ENCODE measurements at regions not wholly inside any gene's neighbourhood (a gene's known extent, or its start where the extent isn't known, plus 50 kb on each side); places are given as distances from the start of the nearest gene placed in this dataset.
"Not testable (repeated sequence)": the region's sequence is repeated elsewhere in the genome, so short reads cannot be mapped to it uniquely, and the experiment has no call there.

GRCh38 chr9:64813072-64813471, 471.9 kb downstream of the FOXD4L5 start:
- not testable (repeated sequence) for H3K27me3 ChIP-seq (ENCODE audit: insufficient read depth, low read length, poor library complexity); H4K20me1 ChIP-seq (ENCODE audit: insufficient read depth, low read length); DNase-seq; H3K36me3 ChIP-seq (ENCODE audit: insufficient read depth, low read length); H3K4me1 ChIP-seq (ENCODE audit: insufficient read depth, low read length); H3K79me2 ChIP-seq (ENCODE audit: insufficient read depth, low read length); H3K9me3 ChIP-seq (ENCODE audit: insufficient read depth, low read length, severe bottlenecking); ATAC-seq (ENCODE audit: insufficient read depth, low read depth); H3K27ac ChIP-seq (ENCODE audit: low read length); H3K9ac ChIP-seq (ENCODE audit: low read depth, low read length); H3K4me3 ChIP-seq (ENCODE audit: low read depth in 1 of 2, low read length in 2 of 2); H3K4me2 ChIP-seq (ENCODE audit: insufficient read depth, low read length); H2AFZ ChIP-seq (ENCODE audit: low read depth, low read length)

DNA sequence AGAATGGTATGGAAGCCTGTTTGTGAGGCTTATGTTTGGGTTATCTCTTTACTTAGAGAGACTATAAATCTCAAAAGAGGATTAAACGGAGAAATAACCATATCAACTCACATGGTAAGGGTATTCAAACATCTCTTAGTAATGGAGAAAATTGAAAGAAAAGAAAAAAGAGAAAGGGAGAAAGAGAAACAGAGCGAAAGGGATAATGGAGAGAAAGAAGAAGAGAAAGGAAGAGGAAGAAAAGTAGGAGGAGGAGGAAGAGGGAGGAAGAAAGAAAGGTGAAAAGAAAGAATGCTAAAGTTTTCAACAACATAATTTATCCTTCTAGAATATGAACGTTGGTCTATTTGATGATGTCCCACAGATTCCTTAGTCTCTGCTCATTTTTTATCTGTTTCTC, 506.3 kb downstream of the FOXD4L5 start:
- H3K79me2 ChIP-seq (ENCODE audit: insufficient read depth, low read length); H3K36me3 ChIP-seq (ENCODE audit: insufficient read depth, low read length); H3K4me1 ChIP-seq (ENCODE audit: insufficient read depth, low read length); H3K4me3 ChIP-seq (ENCODE audit: low read depth in 1 of 2, low read length in 2 of 2); ATAC-seq (ENCODE audit: insufficient read depth, low read depth); H3K27ac ChIP-seq (ENCODE audit: low read length); H3K9me3 ChIP-seq (ENCODE audit: insufficient read depth, low read length, severe bottlenecking); H4K20me1 ChIP-seq (ENCODE audit: insufficient read depth, low read length); H3K4me2 ChIP-seq (ENCODE audit: insufficient read depth, low read length); H2AFZ ChIP-seq (ENCODE audit: low read depth, low read length); DNase-seq; H3K9ac ChIP-seq (ENCODE audit: low read depth, low read length); H3K27me3 ChIP-seq (ENCODE audit: insufficient read depth, low read length, poor library complexity): not testable (repeated sequence)

GRCh38 chr9:64776269-64776668, 508.7 kb downstream of the FOXD4L5 start:
- not testable (repeated sequence) for H3K9me3 ChIP-seq (ENCODE audit: insufficient read depth, low read length, severe bottlenecking); ATAC-seq (ENCODE audit: insufficient read depth, low read depth); H2AFZ ChIP-seq (ENCODE audit: low read depth, low read length); H3K27ac ChIP-seq (ENCODE audit: low read length); H3K79me2 ChIP-seq (ENCODE audit: insufficient read depth, low read length); H3K36me3 ChIP-seq (ENCODE audit: insufficient read depth, low read length); H4K20me1 ChIP-seq (ENCODE audit: insufficient read depth, low read length); H3K4me2 ChIP-seq (ENCODE audit: insufficient read depth, low read length); DNase-seq; H3K9ac ChIP-seq (ENCODE audit: low read depth, low read length); H3K4me1 ChIP-seq (ENCODE audit: insufficient read depth, low read length); H3K4me3 ChIP-seq (ENCODE audit: low read depth in 1 of 2, low read length in 2 of 2); H3K27me3 ChIP-seq (ENCODE audit: insufficient read depth, low read length, poor library complexity)

GRCh38 chr9:64774813-64775793, 509.9 kb downstream of the FOXD4L5 start:
- H3K4me3 ChIP-seq (ENCODE audit: low read depth in 1 of 2, low read length in 2 of 2); H3K27ac ChIP-seq (ENCODE audit: low read length); H3K9ac ChIP-seq (ENCODE audit: low read depth, low read length): not testable (repeated sequence)

DNA sequence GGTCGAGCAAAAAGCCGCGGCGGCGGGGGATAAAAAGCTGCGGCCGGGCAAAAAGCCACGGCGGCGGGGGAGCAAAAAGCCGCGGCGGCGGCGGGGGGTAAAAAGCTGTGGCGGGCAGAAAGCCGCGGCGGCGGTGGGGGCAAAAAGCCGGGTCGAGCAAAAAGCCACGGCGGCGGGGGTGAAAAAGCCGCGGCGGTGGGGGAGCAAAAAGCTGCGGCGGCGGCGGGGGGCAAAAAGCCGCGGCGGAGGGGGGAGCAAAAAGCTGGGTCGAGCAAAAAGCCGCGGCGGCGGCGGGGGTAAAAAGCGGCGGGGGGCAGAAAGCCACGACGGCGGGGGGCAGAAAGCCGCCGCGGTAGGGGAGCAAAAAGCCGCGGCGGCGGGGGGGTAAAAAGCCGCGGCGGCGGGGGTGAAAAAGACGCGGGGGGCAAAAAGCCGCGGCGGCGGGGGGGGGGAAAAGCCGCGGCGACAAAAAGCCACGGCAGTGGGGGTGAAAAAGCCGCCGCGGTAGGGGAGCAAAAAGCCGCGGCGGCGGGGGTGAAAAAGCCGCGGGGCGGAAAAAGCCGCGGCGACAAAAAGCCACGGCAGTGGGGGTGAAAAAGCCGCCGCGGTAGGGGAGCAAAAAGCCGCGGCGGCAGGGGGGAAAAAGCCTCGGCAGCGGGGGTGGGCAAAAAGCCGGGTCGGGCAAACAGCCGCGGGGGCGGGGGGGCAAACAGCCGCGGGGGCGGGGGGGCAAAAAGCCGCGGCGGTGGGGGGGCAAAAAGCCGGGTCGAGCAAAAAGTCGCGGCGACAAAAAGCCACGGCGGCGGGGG, 510.8 kb downstream of the FOXD4L5 start:
- ATAC-seq (ENCODE audit: insufficient read depth, low read depth); H3K4me2 ChIP-seq (ENCODE audit: insufficient read depth, low read length); H3K79me2 ChIP-seq (ENCODE audit: insufficient read depth, low read length); H3K36me3 ChIP-seq (ENCODE audit: insufficient read depth, low read length); H3K27me3 ChIP-seq (ENCODE audit: insufficient read depth, low read length, poor library complexity); H3K9me3 ChIP-seq (ENCODE audit: insufficient read depth, low read length, severe bottlenecking); DNase-seq; H3K9ac ChIP-seq (ENCODE audit: low read depth, low read length); H2AFZ ChIP-seq (ENCODE audit: low read depth, low read length); H3K4me1 ChIP-seq (ENCODE audit: insufficient read depth, low read length); H3K4me3 ChIP-seq (ENCODE audit: low read depth in 1 of 2, low read length in 2 of 2); H4K20me1 ChIP-seq (ENCODE audit: insufficient read depth, low read length); H3K27ac ChIP-seq (ENCODE audit: low read length): not testable (repeated sequence)

More at GRCh38 chr9:64774813-64775793, 509.9 kb downstream of the FOXD4L5 start:
- not testable (repeated sequence) for H3K4me1 ChIP-seq (ENCODE audit: insufficient read depth, low read length); ATAC-seq (ENCODE audit: insufficient read depth, low read depth); H3K36me3 ChIP-seq (ENCODE audit: insufficient read depth, low read length); H3K4me2 ChIP-seq (ENCODE audit: insufficient read depth, low read length); H3K79me2 ChIP-seq (ENCODE audit: insufficient read depth, low read length); H3K9me3 ChIP-seq (ENCODE audit: insufficient read depth, low read length, severe bottlenecking); H2AFZ ChIP-seq (ENCODE audit: low read depth, low read length); H4K20me1 ChIP-seq (ENCODE audit: insufficient read depth, low read length); H3K27me3 ChIP-seq (ENCODE audit: insufficient read depth, low read length, poor library complexity)
- peak; percentile 3 for DNase-seq

All from DND-41 (cell line).